ENCODE measurements at regions not wholly inside any gene's neighbourhood (a gene's known extent, or its start where the extent isn't known, plus 50 kb on each side); places are given as distances from the start of the nearest gene placed in this dataset.
"Not testable (repeated sequence)": the region's sequence is repeated elsewhere in the genome, so short reads cannot be mapped to it uniquely, and the experiment has no call there.

DNA sequence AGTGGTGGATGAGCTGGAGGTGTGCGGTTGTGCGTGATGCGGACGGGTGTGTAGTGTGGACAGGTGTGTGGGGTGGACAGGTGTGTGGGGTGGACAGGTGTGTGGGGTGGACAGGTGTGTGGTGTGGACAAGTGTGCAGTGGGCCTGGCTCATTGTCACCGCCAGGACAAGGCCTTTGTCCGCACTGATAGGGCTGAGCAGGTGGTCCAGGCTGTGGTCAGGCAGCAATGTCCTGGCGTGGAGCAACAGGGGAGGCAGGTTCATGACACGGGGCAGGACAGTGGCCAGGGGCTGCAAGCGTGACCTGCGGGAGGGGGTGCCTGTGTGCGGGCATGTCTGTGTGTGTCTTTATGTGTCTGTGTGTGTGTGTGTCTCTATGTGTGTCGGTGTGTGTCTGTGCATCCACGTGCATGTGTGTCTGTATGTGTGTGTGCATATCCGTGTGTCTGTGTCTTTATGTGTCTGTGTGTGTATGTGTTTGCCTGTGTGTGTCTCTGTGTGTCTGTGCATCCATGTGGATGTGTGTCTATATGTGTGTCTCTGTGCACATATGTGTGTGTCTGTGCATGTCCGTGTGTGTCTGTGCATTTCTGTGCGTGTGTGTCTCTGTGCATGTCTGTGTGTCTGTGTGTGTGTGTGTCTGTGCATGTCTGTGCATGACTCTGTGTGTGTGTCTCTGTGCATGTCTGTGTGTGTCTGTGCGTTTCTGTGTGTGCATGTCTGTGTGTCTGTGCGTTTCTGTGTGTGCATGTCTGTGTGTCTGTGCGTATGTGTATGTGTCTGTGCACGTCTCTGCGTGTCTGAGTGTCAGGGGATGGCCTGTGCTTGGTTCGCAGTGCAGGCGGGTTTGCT lies 161.0 kb downstream of the TMEM121 start:
- TF ChIP-seq ZNF570 (CRISPR knock-in tag; IDR thresholded peaks at IDR 0.05; ENCODE audit: borderline replicate concordance); ETS1 (CRISPR knock-in tag; IDR thresholded peaks at IDR 0.05); EP300 (IDR thresholded peaks at IDR 0.05; ENCODE audit: low read depth in 2 of 2, low read length in 2 of 2); EP300 (CRISPR knock-in tag; IDR thresholded peaks at IDR 0.05; ENCODE audit: borderline replicate concordance); ZNF496 (CRISPR knock-in tag; IDR thresholded peaks at IDR 0.05; ENCODE audit: insufficient replicate concordance); CEBPB (IDR thresholded peaks at IDR 0.05; ENCODE audit: borderline replicate concordance, low read depth, low read length): not testable (repeated sequence)

Measured in HepG2 (cell line).